PC-9 (cell line): ENCODE measurements at regions not wholly inside any gene's neighbourhood (a gene's known extent, or its start where the extent isn't known, plus 50 kb on each side); places are given as distances from the start of the nearest gene placed in this dataset.

ENCODE experiments used
- EZH2 ChIP-seq: fragments of 200-600 bp; sonication (generic); IDR thresholded peaks from 2 replicates; pipeline ENCODE4 v1.8.0; 2017; ENCODE audit warnings: antibody characterized with exemption, low read depth
- TF ChIP-seq, protein P1 (sequence below): fragments of 200-600 bp; sonication (generic); conservative IDR thresholded peaks from 2 replicates; pipeline ENCODE4 v1.6.1; 2017; ENCODE audit warnings: mixed run types, antibody characterized with exemption, mild to moderate bottlenecking, moderate library complexity

DNA sequence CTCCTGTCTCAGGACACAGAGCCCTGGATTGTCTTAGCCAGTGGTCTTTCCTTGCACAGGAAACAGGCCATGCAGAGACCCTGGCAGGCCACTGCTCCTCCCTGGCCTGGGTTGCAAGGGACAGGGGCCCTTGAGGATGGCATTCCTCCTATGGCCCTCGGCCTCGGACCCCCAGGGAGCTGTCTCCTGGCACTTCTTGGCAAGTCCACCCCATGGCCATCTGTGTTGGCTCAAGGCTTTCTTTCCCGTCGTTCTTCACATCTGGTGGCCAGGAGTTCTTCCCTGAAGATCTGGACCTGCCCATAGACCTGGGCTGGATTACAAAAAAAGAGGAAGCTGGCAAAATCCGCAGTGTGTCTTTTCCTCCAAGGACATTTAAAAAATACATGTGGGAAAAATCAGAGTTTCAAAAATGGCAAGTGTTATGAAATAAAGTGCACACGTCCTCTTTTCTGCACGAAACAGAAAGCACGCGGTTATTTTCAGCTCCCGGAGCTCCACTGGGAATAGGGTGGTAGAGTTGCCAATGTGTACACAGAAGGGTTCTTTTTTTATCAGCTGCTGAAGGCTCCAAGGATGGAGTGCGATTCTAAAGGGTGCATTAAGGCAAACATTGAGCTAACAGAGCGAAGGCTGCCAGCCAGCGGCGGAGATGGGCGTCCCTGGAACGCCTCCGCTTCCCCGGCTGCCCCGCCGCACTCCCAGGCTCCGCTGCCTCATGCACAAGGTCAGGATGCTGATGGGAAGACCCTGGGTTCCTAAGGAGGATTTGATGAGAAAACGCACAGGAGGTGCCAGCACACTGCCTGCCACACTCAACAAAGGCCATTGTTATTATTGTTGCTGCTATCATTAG lies 62.8 kb upstream of the FAM20C start:
- TF ChIP-seq, protein P1, sequence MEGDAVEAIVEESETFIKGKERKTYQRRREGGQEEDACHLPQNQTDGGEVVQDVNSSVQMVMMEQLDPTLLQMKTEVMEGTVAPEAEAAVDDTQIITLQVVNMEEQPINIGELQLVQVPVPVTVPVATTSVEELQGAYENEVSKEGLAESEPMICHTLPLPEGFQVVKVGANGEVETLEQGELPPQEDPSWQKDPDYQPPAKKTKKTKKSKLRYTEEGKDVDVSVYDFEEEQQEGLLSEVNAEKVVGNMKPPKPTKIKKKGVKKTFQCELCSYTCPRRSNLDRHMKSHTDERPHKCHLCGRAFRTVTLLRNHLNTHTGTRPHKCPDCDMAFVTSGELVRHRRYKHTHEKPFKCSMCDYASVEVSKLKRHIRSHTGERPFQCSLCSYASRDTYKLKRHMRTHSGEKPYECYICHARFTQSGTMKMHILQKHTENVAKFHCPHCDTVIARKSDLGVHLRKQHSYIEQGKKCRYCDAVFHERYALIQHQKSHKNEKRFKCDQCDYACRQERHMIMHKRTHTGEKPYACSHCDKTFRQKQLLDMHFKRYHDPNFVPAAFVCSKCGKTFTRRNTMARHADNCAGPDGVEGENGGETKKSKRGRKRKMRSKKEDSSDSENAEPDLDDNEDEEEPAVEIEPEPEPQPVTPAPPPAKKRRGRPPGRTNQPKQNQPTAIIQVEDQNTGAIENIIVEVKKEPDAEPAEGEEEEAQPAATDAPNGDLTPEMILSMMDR = no peak
- TF ChIP-seq EZH2 = no peak
